ENCODE measurements at regions not wholly inside any gene's neighbourhood (a gene's known extent, or its start where the extent isn't known, plus 50 kb on each side); places are given as distances from the start of the nearest gene placed in this dataset.

GRCh38 chr17:21551081-21551881 lies 141.0 kb upstream of the KCNJ18 start (continued):
- TF ChIP-seq DACH1 (IDR thresholded peaks at IDR 0.05; ENCODE audit: partially characterized antibody) (no peak), SMARCB1 (IDR thresholded peaks at IDR 0.05; ENCODE audit: insufficient read length, low read depth) (no peak), SOX6 (IDR thresholded peaks at IDR 0.05) (no peak), E2F6 (IDR thresholded peaks at IDR 0.05; ENCODE audit: borderline replicate concordance in 1 of 2, extremely low read depth in 1 of 2, insufficient read depth in 1 of 2, insufficient read length in 1 of 2, low read depth in 1 of 2, low read length in 1 of 2, poor library complexity in 1 of 2, severe bottlenecking in 1 of 2) (peak in 1 of 2 experiments; percentile 57), KDM5B (IDR thresholded peaks at IDR 0.05; ENCODE audit: insufficient replicate concordance, low read depth, low read length) (peak; percentile 56), ZNF354B (CRISPR knock-in tag; IDR thresholded peaks at IDR 0.05) (no peak), KLF13 (tag; IDR thresholded peaks at IDR 0.05; ENCODE audit: borderline replicate concordance, low read depth) (no peak), CCNT2 (IDR thresholded peaks at IDR 0.05; ENCODE audit: borderline replicate concordance, extremely low read depth, insufficient read length, low read depth, low read length) (no peak), SPI1 (IDR thresholded peaks at IDR 0.05; ENCODE audit: borderline replicate concordance, low read depth, low read length) (no peak), RFX7 (CRISPR knock-in tag; IDR thresholded peaks at IDR 0.05) (no peak), ATF3 (IDR thresholded peaks at IDR 0.05) (no peak), ATF3 (CRISPR knock-in tag; conservative IDR thresholded peaks at IDR 0.05) (no peak), PHF21A (IDR thresholded peaks at IDR 0.05; ENCODE audit: borderline replicate concordance, low read depth) (peak; percentile 53; the same call in 1 of the 2 replicates), RAD51 (IDR thresholded peaks at IDR 0.05; ENCODE audit: borderline replicate concordance, low read depth) (no peak), POLR2G (IDR thresholded peaks at IDR 0.05; ENCODE audit: low read depth, low read length) (peak; percentile 67), ZNF695 (CRISPR knock-in tag; IDR thresholded peaks at IDR 0.05) (no peak), SUPT5H (IDR thresholded peaks at IDR 0.05) (peak; percentile 39; the same call in 1 of the 2 replicates), TOE1 (IDR thresholded peaks at IDR 0.05; ENCODE audit: borderline replicate concordance) (no peak), TOE1 (CRISPR knock-in tag; IDR thresholded peaks at IDR 0.05; ENCODE audit: borderline replicate concordance, low read depth) (no peak), HNRNPLL (IDR thresholded peaks at IDR 0.05; ENCODE audit: low read depth, low read length, poor library complexity, severe bottlenecking) (no peak), CXXC5 (CRISPR knock-in tag; IDR thresholded peaks at IDR 0.05) (peak; percentile 47; the same call in 1 of the 2 replicates), CBX8 (IDR thresholded peaks at IDR 0.05; ENCODE audit: borderline replicate concordance, extremely low read depth, low read depth, low read length, poor library complexity, severe bottlenecking) (no peak), HDAC2 (IDR thresholded peaks at IDR 0.05) (0 out of 2 replicates have a peak, but pooled peaks have one; percentile 24), MCM7 (IDR thresholded peaks at IDR 0.05) (no peak)
- TF ChIP-seq, protein P1, sequence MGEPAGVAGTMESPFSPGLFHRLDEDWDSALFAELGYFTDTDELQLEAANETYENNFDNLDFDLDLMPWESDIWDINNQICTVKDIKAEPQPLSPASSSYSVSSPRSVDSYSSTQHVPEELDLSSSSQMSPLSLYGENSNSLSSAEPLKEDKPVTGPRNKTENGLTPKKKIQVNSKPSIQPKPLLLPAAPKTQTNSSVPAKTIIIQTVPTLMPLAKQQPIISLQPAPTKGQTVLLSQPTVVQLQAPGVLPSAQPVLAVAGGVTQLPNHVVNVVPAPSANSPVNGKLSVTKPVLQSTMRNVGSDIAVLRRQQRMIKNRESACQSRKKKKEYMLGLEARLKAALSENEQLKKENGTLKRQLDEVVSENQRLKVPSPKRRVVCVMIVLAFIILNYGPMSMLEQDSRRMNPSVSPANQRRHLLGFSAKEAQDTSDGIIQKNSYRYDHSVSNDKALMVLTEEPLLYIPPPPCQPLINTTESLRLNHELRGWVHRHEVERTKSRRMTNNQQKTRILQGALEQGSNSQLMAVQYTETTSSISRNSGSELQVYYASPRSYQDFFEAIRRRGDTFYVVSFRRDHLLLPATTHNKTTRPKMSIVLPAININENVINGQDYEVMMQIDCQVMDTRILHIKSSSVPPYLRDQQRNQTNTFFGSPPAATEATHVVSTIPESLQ (CRISPR knock-in tag; IDR thresholded peaks at IDR 0.05) = no peak
